ENCODE measurements at regions not wholly inside any gene's neighbourhood (a gene's known extent, or its start where the extent isn't known, plus 50 kb on each side); places are given as distances from the start of the nearest gene placed in this dataset.

- Mint-ChIP-seq H3K9me3 (peaks cover 0 to 3% of the 10 kb centered on the region in 2 donors), H3K4me3 (no peak overlapping the region), H3K27ac (no peak overlapping the region), H3K4me1 (no peaks in the 10 kb centered on the region), H3K27me3 (ENCODE audit: low read depth in 2 of 2) (no peaks in the 10 kb centered on the region), H3K36me3 (no peaks in the 10 kb centered on the region)
- Histone ChIP-seq H3K27ac (ENCODE audit: low read length) (no peak overlapping the region), H3K27me3 (ENCODE audit: control insufficient read depth, insufficient read depth, low read length) (no peaks in the 10 kb centered on the region), H3K4me1 (ENCODE audit: control insufficient read depth, insufficient read depth, low read length) (no peaks in the 10 kb centered on the region), H3K9me3 (ENCODE audit: control insufficient read depth, insufficient read depth, low read length) (no peaks in the 10 kb centered on the region), H3K36me3 (ENCODE audit: control insufficient read depth, insufficient read depth, low read length) (no peaks in the 10 kb centered on the region), H3K4me3 (ENCODE audit: low read length) (no peak overlapping the region)
- intact Hi-C loops (cut with micrococcal nuclease) = no loop called here
- DNase-seq (no peak), ATAC-seq (no peak)
- no peak for TF ChIP-seq CTCF (IDR thresholded peaks at IDR 0.05)
- no CpG with 5 or more reads among the region's 1 CpG for WGBS (ENCODE audit: insufficient coverage)
These were observed 240.4 kb upstream of the MGAT4C start for GRCh38 chr12:86496595-86496994.

GRCh38 chr12:86484473-86484872 is 228.3 kb upstream of the MGAT4C start:
- Mint-ChIP-seq H3K36me3 (no peaks in the 10 kb centered on the region), H3K9me3 (peaks cover 11 to 17% of the 10 kb centered on the region in 2 donors), H3K27me3 (ENCODE audit: low read depth in 2 of 2) (no peaks in the 10 kb centered on the region), H3K27ac (no peak overlapping the region), H3K4me3 (no peak overlapping the region), H3K4me1 (no peaks in the 10 kb centered on the region)
- DNase-seq (no peak), ATAC-seq (no peak)
- Histone ChIP-seq H3K27ac (ENCODE audit: low read length) (no peak overlapping the region), H3K4me3 (ENCODE audit: low read length) (no peak overlapping the region), H3K9me3 (ENCODE audit: control insufficient read depth, insufficient read depth, low read length) (peaks cover 14% of the 10 kb centered on the region), H3K4me1 (ENCODE audit: control insufficient read depth, insufficient read depth, low read length) (no peaks in the 10 kb centered on the region), H3K36me3 (ENCODE audit: control insufficient read depth, insufficient read depth, low read length) (no peaks in the 10 kb centered on the region), H3K27me3 (ENCODE audit: control insufficient read depth, insufficient read depth, low read length) (no peaks in the 10 kb centered on the region)
- TF ChIP-seq CTCF (IDR thresholded peaks at IDR 0.05) = no peak
- WGBS (ENCODE audit: insufficient coverage) = 80% methylated on average over 4 of the region's 4 CpGs
- intact Hi-C loops (cut with micrococcal nuclease) = no loop called here

GRCh38 chr12:86473231-86473630 is 217.0 kb upstream of the MGAT4C start:
- no peaks in the 10 kb centered on the region for H3K4me1 ChIP-seq (ENCODE audit: control insufficient read depth, insufficient read depth, low read length)
- H3K27me3 ChIP-seq (ENCODE audit: control insufficient read depth, insufficient read depth, low read length) = no peaks in the 10 kb centered on the region
- H3K27me3 Mint-ChIP-seq (ENCODE audit: low read depth in 2 of 2) = no peaks in the 10 kb centered on the region
- no peak for TF ChIP-seq CTCF (IDR thresholded peaks at IDR 0.05)
- no peaks in the 10 kb centered on the region for H3K36me3 ChIP-seq (ENCODE audit: control insufficient read depth, insufficient read depth, low read length)
- H3K4me1 Mint-ChIP-seq = no peaks in the 10 kb centered on the region
- intact Hi-C loops (cut with micrococcal nuclease) = no loop called here
- H3K27ac Mint-ChIP-seq = no peak overlapping the region
- H3K4me3 ChIP-seq (ENCODE audit: low read length) = no peak overlapping the region
- peaks cover 5% of the 10 kb centered on the region for H3K9me3 ChIP-seq (ENCODE audit: control insufficient read depth, insufficient read depth, low read length)
- H3K9me3 Mint-ChIP-seq = peaks cover 13 to 20% of the 10 kb centered on the region in 2 donors
- DNase-seq (no peak), ATAC-seq (no peak)
- peaks cover 8% of the 10 kb centered on the region for H3K36me3 Mint-ChIP-seq
- 71% methylated on average over 2 of the region's 2 CpGs for WGBS (ENCODE audit: insufficient coverage)
- no peak overlapping the region for H3K4me3 Mint-ChIP-seq
- H3K27ac ChIP-seq (ENCODE audit: low read length) = no peak overlapping the region

GRCh38 chr12:86456776-86457175 is 200.6 kb upstream of the MGAT4C start:
- Histone ChIP-seq H3K4me3 (ENCODE audit: low read length) (no peak overlapping the region), H3K36me3 (ENCODE audit: control insufficient read depth, insufficient read depth, low read length) (no peaks in the 10 kb centered on the region), H3K4me1 (ENCODE audit: control insufficient read depth, insufficient read depth, low read length) (no peaks in the 10 kb centered on the region), H3K9me3 (ENCODE audit: control insufficient read depth, insufficient read depth, low read length) (no peaks in the 10 kb centered on the region), H3K27ac (ENCODE audit: low read length) (no peak overlapping the region), H3K27me3 (ENCODE audit: control insufficient read depth, insufficient read depth, low read length) (no peaks in the 10 kb centered on the region)
- intact Hi-C loops (cut with micrococcal nuclease) = no loop called here
- Mint-ChIP-seq H3K4me1 (no peaks in the 10 kb centered on the region), H3K9me3 (peaks cover 0 to 3% of the 10 kb centered on the region in 2 donors), H3K27ac (no peak overlapping the region), H3K36me3 (no peaks in the 10 kb centered on the region), H3K27me3 (ENCODE audit: low read depth in 2 of 2) (no peaks in the 10 kb centered on the region), H3K4me3 (no peak overlapping the region)
- DNase-seq = no peak
- TF ChIP-seq CTCF (IDR thresholded peaks at IDR 0.05) = no peak
- no peak for ATAC-seq
- 81% methylated on average over 2 of the region's 2 CpGs for WGBS (ENCODE audit: insufficient coverage)
